Astrocyte of the hippocampus (primary cell): ENCODE measurements at regions not wholly inside any gene's neighbourhood (a gene's known extent, or its start where the extent isn't known, plus 50 kb on each side); places are given as distances from the start of the nearest gene placed in this dataset.
"Not testable (repeated sequence)": the region's sequence is repeated elsewhere in the genome, so short reads cannot be mapped to it uniquely, and the experiment has no call there.

Source experiments
- DNase-seq: peaks from one replicate; pipeline ENCODE4 v3.0.0; 2011; ENCODE audit warnings: low read depth, low spot score

DNA sequence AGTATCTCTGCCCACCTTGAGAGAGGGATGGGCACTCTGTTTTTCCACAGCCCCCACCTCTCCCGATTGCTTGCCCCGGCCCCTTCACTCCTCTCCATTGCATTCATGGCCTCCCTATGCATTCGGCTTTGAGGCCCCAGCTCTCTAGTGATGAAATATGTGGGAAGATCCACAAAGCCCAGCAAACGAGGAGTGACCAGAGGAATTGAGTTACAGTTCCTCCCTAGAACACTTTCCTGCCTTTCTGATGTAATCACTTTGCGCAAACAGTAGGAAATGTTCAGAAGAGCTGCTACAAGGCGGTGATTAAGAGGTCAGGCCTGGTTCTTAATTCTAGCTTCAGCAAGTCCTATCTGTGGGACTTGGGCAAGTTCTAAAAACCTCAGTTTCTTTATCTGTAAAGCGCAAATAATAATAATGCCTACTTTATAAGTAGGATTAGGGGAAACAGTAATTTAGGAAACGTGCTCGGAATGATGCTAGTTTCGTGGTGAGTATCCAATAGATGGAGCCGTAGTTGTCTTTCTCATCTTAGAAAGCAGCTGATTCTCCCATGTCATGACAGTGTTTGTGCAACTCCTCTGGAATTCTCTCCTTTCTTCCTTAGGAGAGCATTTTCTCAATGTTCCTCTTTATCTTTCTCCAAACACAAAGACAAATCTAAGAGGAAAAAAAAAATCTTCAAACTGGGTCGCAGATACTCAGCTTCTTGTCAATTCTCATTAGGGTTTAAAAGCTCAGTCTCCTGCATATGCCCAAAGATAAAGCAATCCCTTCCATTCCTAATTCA is 99.5 kb upstream of the MSX2 start:
- DNase-seq: no peak

DNA sequence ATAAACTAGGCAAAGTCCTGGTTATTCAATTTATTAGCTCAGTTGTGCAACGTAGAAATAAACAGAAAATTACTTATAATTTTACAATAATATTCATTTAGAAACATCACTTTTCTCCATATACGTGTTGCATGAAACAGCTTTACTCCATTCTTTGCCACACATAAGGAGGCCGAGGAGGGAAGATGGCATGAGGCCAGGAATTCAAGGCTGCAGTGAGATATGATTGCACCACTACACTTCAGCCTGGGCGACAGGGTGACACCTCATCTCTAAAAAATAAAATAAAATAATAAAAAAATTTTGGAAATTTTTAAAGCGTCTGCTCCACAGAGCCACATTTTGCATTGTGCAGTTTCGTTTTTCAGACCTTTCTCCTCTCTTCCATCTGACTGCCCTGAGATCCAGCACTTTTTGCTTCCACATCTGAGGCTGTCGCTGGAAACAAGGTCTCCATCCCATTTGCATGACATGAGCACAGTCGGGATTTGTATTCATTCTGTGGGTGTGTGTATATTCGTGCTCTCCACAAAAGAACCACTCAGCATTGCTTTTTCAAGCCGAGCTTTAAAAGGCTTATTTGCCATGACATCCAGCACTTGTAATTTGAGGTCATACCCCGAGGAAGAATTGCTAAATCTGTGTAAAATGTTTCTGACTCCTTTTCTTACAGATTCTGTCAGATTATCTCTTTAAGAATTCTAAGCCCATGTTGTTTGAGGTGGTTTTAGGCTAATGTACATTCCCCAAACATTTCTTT is 98.6 kb upstream of the MSX2 start:
- DNase-seq: peak; percentile 34

DNA sequence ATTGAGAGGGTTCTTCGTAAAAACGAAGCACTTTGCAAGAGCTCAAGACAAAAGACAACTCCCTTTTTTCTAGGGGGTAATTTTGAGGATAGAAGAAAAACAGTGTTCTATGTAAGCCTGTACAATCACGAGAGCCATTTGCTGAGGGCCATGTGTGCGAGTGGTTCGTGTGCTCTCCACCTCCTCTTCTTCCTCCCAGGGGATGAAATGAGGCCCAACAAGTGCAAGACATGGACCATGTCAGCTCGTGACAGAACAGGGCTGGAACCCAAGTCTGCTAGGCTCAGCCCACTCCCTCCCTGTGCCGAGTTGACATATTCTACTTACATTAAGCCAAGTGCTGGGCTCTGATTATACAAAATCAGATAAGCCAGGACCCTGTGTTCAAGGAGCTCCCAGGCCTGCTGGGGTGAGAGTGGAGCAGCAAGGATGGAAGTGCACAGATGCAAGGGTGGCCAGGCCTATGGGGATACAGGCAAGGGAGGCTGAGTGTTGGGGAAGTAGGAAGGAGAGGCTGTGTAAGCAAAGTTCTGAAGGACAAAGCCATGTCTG is 97.9 kb upstream of the MSX2 start:
- no peak for DNase-seq

GRCh38 chr5:174636094-174636493 is 88.3 kb upstream of the MSX2 start:
- DNase-seq: no peak

DNA sequence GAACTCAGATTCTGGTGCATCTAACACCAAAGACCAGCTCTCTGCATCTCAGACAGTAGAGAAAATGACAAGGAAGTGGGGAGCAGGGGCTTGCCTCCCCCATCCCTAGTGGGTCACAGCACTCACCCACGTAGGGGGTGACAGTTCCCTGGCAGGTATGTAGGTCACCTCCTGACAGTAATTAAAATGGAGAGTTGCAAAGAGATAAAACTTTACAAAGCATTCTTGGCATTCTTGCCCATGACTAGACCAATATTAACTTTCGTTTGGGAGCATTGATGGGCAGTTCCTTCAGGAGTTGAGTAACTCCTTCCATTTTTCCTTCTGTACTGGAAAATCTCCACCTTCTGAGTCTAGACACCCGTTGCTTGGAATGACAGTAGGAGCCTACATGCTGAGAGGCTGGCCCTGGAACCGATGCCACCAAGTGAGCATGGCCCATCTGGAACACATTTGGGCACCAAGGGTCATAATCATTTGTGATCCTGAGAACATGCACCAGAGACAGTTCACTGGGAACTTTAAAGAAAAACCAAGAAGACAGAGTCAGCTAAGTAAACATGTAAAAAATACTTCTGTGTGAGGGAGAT is 81.5 kb upstream of the MSX2 start:
- DNase-seq: no peak

DNA sequence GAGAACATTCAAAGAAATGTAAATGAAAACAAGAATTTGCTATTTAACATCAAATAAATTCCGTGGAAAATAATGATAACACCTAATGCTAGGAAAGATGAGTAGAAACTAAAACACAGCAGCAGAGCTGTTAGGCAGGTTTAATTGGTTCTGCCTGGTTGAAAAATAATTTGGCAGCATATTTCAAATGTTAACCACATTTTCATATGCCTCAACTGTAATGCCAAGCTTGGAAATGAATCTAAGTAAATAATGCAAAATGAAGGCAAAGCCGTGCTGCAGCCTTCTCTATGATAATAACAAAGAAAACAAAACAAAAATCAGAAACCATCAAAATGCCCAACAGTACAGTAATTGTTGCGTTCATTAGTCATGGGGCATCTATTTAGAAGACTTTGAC is 79.9 kb upstream of the MSX2 start:
- DNase-seq: no peak

- DNase-seq: no peak
Measured at GRCh38 chr5:174644923-174645322, 79.5 kb upstream of the MSX2 start.

- DNase-seq: no peak
Measured at GRCh38 chr5:174645677-174646076, 78.7 kb upstream of the MSX2 start.

DNA sequence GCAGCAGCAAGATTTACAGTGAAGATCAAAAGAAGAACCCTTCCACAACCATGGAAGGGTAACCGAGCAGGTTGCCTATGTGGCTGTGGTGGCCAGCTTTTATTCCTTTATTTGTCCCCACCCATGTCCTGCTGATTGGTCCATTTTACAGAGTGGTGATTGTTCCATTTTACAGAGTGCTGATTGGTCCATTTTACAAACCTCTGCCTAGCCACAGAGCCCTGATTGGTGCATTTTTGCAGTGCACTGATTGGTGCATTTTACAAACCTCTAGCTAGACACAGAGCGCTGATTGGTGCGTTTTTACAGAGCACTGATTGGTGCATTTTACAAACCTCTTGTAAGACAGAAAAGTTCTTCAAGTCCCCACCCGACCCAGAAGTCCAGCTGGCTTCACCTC is 75.8 kb upstream of the MSX2 start:
- not testable (repeated sequence) for DNase-seq

DNA sequence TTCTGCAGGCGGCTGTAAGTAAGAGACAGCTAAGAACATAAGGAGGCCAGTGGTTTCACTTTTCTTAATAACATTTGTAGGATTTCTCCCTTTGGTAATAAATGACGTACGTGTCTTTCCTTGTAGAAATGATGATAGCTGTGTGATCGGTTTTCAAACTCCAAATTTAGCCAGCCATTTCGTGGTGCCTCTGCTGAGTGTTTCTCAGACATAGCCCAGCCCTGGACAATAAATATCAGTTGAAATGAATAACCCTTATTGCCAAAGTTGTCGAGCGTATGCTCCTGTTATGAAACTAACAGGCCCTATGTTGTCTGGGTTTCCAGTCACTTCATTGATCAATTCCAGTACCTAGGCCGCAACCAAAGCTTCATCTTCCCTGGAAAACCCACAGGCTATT is 75.0 kb upstream of the MSX2 start:
- DNase-seq: no peak

DNA sequence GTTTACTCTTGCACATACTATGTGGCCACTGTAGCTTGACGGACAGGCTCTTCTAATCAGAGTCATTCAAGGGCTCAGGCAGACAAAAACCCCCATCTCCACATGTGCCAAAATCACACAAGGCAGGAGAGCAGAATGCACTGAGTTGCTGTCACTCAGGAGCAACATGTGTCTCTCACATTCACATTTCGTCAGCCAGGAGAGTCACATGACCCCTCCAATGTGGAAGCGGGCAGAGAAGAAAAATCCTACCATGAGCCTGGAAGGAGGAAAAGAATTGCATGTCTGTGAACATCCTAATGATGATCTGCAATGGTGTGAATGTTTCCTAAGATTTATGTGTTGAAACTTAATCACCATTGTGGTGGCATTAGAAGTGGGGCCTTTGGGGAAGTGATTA is 69.9 kb upstream of the MSX2 start:
- DNase-seq: no peak

DNA sequence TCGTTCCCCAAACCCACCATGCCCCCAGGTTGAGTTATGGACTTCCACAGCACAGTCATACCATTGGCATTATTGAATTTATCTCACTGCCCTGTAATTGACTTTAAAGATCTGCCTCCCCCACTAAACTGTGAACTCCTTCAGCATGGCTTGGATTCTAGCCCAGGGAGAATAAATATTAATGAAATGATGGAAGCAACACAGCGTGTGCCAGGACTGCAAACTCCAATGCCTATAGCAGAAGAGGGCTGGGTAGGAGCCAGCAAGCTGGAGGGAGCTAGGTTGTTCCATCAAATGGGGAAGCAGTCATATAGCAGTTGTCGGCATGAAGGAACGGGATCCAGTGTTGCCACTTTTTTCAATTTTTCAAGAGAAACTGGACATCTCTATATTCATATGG is 69.0 kb upstream of the MSX2 start:
- DNase-seq: peak; percentile 51

DNA sequence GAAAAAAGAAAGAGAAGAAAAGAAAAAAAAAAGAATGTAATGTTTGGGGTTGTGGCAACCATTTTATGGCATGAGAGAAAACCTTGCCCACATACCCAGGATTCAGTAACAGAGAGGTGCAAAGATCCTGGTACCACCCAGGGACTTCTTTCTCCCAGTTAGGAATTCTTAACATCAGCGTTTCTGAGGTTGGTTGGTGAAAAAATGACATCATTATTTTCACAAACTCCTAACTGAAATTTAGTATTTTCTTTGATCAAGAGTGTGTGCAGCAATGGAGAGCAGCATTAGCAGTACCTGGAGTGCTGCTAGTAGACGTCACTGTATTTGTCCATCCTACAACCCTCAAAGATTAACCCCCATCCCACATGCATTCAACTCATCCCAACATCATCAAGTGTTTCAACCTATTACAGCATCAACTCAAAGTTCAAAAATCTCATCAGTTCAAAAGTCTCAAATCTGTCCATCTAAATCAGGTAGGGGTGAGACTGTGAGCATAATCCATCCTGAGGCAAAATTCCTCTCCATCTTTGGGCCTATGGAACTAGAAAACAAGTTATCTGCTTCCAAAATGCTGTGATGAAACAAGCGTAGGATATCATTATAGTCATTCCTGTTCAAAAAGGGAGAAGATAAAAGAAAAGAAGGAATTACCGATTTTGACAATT is 60.1 kb upstream of the MSX2 start:
- no peak for DNase-seq

GRCh38 chr5:174665347-174665746 is 59.0 kb upstream of the MSX2 start:
- no peak for DNase-seq

- no peak for DNase-seq
Measured at GRCh38 chr5:174667526-174667925, 56.9 kb upstream of the MSX2 start.

DNA sequence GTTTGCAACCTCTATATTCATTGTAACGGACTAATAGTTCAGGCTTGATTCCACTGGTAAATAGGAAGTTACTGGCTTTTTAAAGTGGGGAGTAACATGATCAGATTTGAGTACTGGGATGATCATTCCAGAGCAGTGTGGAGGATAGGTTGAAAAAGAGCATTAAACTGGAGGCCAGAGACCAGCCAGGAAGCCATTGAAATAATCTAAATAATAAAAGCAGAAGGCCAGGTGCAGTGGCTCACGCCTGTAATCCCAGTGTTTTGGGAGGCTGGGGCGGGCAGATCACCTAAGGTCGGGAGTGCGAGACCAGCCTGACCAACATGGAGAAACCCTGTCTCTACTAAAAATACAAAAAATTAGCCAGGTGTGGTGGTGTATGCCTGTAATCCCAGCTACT is 56.0 kb upstream of the MSX2 start:
- DNase-seq: no peak
